Cerebellar cortex (tissue), 1 donor: ENCODE measurements at regions not wholly inside any gene's neighbourhood (a gene's known extent, or its start where the extent isn't known, plus 50 kb on each side); places are given as distances from the start of the nearest gene placed in this dataset.

Experiments
- DNase-seq: peaks from one replicate; pipeline ENCODE4 v3.0.0-alpha.2; 2015; ENCODE audit warnings: low spot score

DNA sequence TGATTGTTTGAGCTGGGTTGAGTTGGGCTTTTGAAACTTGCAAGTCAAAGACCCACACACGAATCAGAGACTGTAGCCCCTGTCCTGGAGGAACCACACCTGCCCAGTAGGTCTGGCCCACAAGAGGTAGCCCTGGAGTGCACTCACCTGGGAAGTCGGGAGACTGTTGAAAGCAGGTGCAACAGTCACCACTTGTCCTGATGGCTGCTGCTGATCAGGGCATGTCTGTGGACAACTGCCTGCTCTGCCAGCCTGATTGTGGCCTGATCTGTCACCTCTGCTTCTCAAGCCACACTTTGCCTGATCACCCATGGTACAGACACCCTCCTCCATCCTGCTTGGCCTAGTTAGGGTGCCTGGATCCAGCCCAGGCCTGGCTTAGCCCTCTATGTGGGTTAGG is 105.0 kb upstream of the HAAO start:
- no peak for DNase-seq

DNA sequence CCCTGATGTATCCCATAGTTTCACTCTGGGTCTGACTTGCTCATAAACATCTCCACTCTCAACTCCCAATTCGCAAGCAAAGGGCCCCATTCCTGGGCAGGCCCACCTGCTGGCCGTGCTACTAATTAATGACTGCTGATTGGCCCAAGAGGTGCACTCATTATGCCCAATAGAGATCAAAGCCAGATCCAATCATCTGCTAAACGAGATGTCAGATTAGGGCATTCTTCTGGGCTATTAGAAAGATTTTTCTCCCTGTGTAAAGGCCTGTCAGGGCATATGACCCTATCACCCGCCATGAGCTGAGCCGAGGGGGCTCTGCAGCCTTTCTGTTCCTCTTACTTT is 103.4 kb upstream of the HAAO start:
- no peak for DNase-seq

DNA sequence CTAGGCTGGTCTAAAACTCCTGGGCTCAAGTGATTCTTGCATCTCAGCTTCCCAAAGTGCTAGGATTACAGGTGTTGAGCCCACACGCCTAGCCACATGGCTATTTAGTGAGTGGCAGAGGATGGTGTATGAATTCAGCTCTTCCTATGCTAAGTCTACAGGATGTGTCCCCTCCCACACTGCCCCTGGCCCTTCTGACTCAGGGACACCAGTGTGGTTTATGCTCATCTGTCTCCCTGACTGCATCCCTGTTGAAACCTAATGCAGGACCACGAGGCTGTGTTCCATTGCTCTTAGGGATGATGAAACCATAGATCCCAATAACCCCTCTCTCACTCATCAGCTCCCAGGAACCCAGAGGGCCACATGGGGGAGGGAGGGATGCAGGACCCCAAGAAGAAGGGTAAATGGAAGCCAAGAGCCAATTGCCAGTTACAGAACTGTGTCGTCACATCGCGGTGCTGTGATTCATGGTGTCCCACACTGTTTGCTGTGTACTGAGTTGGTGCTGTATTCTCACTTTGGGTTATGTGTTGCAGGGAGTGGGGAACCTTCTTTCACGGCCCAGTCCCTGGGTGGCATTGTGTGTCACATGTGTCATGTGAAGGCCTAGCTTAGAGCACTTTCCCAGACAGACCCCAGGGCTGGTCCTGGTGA is 102.9 kb upstream of the HAAO start:
- no peak for DNase-seq

DNA sequence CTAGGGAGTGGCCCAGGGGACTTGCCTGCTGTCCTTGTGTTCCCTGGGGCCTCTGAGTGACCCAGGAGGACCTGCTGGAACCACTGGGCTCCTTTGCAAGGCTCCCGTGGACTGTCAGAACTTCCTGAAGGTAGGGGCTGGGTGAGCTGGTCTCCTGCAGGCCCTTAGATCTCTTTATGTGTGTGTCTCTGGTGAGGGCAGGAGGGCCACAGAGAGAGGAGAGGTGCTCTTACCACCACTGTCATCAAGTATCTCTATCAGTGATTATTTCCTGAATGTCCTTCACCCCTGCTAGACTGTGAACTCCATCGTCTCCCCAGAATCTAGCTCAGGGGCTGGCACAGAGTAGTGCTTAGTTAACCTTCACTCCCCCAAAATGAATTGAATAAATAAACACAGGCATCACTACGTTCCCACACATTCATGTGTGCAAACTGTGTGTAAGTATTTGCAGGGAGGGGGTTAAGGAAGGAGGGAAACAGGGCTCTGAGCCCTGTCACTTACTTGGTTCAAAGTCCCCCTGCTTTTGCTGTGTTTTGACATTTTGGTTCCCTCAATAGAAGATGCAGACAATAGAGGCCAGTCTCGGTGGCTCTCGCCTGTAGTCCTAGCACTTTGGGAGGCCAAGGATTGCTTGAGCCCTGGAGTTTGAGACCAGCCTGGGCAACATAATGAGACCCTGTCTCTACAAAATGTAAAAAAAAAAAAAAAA is 100.8 kb upstream of the HAAO start:
- no peak for DNase-seq

DNA sequence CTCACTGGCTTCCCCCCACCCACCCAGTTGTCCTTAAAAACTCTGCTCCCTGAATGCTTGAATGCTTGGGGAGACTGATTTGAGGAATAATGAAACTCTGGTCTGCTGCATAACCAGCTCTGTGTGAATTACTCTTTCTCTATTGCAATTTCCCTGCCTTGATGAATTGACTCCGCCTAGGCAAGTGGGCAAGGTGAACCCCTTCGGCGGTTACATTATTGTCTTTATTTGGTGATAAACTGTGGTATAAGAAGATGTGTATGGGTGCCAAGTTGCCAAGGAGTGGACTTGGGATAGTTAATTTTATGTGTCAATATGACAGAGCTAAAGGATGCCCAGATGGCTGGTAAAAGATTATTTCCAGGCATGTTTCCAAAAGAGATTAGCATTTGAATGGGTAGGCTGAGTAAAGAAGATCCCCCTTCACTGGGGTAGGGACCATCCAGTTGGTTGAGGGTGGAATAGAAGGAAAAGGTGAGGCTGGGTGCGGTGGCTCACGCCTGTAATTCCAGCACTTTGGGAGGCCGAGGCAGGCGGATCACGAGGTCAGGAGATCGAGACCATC is 98.5 kb upstream of the HAAO start:
- DNase-seq = no peak

DNA sequence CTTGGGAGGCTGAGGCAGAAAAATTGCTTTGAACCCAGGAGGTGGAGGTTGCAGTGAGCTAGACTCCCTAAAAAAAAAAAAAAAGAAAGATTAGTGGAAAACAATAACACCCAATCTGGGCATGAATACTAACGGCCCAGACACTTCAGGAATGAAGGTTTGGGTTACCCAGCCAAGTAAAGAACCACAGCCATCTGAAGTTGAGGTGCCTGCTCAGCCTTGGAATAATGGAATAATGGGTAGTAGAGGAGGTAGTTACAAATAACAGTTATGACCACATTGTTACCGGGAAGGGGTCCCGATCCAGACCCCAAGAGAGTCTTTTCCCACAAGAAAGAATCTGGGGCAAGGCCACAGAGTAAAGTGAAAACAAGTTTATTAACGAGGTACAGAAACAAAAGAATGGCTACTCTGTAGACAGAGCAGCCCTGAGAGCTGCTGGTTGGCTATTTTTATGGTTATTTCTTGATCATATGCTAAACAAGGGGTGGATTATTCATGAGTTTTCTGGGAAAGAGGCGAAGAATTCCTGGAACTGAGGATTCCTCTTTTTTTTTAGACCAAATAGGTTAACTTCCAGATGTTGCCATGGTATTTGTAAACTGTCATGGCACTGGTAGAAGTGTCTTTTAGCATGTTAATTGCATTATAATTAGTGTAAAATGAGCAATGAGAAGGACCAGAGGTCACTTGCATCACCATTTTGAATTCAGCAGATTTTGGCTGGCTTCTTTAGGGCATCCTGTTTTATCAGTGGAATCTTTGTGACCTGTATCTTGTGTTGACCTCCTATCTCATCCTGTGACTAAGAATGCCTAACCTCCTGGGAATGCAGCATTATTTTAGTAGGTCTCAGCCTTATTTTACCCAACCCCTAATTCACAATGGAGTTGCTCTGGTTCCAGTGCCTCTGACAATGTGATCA is 96.2 kb upstream of the HAAO start:
- no peak for DNase-seq

DNA sequence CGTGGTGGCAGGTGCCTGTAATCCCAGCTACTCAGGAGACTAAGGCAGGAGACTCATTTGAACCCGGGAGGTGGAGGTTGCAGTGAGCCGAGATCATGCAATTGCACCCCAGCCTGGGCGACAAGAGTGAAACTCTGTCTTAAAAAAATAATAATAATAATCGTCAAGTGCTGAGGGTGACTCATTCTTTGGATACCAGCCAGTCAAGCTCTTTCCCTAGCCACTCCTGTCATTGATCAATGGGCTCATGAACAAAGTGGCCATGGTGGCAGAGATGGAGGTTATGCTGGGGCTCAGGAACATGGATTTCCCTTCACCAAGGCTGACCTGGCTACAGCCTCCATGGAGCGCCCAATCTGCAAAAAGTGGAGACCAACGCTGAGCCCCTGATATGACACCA is 94.5 kb upstream of the HAAO start:
- no peak for DNase-seq

DNA sequence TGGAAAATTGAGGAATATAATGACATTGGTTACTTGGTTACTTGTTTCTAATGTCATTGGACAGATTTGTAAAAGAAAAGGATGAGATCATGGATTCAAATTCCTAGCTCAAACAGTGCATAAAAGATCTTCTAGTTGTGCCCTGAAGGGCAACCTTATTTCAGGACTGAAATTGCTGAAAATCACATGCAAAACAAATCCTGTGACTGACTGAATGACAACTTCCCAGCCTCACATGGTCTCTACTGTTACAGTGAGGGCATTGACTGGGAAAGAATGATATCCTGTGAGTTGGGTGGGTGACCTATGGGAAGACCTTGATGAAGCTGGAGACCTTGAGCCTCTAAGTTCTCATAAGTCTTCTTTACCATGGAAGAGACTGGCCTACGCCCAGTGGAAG is 90.4 kb upstream of the HAAO start:
- no peak for DNase-seq

DNA sequence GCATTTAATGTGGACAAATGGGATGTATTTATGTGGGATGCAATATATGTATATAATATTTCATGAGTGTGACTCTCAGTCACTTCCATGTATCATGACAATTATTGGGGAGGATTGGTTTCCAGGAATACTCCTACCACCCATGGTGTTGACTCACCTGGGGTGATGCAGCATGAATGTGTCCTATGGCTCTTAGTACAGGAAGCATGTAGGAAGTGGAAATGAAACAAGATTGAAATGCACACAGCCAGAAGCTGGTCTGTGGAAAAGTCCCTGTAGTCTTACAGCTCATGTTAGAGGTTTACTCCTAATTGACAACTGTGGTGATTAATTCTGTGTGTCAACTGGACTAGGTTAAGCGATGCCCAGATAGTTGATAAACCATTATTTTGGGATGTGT is 89.3 kb upstream of the HAAO start:
- DNase-seq = no peak

DNA sequence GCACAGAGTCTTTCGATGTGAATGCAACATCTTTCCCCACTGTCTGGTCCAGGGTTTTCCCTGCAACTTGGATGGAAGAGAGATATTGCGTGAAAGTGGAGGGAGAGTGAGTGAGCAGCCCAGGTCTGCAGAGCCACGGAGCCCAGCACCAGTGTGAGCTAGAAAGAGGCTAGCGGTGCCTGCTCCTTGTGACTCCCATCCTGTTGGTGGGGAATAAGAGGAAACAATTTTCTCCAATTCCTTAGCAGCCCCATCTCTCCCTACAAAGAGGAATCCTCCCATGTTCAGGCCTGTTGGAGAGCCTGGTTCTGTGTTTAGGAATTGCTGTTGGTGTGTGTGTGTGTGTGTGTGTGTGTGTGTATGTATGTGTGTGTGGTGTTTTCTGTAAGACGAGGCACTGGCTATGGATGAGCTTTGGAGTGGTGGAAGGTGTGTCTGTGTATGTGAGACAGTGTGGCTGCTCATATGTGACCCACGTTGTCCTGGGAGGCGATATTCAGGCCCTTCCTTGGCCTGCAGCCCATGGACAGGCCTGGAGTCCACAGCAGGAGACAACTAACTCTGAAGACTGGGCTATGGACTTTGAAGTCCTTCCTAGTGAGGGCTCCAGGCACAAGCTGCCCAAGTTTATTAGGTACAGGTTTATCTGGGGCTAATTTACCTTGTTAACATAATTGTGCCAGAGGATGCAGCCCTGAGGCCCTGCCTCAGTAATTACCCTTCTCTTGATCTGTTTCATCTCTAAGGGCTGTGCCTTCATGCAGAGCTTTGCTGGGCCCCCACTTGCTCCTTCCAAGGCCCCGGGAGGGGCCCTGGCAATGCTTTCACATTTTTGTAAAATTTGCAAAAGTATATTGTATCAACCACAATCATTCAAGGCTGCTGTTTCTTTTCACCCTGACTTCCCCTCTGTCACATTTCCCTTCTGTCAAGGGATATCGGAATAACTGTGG is 88.6 kb upstream of the HAAO start:
- no peak for DNase-seq

DNA sequence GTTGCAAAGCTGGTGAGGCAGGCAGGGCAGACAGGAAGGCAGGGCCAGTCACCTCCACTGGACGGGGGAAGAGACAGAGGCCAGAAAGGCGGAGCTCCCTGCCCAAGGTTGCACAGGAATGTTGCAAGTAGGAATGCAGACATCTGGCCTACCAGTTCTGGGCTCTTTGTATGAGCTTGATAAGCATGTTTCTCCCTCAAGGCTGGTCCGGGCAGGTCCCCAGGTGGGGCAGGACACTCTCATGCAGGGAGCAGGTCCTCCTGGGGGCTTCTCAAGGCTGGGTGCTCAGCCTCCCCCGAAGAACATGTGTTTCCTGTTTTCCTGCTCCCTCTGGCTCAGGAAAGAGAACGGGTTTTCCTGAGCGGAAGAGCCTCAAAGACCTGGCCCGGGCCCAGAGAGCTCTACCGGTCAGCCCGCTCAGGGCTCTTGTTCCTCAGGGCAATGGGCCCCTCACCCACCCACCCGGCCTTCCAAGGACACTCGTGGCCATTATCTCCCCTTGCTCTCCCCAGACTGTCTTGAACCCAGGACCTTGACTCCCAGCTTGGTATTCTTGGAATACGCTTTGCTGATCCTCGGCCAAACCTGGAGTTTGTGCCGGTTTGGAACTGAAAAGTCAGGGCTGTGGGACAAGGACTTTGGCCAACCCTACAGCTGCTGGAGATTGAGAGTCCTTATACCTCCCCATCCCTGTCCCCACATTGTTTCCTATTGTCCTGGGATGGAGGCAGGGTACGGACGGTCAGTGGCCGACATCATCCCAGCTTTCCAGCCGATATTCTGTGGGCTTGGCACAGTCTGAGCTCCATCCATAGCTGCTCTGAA is 87.7 kb upstream of the HAAO start:
- DNase-seq = no peak

DNA sequence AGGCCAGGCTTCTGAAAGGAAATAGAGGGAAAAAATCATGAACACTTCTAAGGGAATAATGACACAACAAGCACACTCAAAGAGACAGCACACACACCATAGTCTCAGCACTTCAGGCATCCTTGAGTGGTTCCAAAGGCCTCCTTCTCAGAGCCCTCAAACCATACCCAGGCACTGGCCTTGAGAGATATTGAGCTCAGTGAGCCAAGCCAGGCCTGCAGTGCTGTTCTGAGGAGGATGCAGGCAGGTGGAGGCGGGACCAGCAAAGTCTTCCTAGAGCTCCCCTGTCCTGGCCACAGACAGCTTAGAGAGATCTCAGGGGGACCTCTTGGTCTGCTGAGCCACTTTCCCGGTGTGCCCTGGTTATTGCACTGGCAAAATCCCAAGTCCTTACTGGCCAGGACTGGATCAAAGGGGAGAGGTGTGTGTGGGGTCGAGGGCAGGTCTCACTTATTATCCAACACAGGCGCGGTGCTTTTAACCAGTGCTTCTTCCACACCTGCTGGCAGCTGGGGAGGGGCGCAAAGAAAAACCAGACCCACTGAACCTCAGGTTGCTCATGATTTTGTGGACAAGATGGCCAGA is 86.8 kb upstream of the HAAO start:
- DNase-seq = no peak

DNA sequence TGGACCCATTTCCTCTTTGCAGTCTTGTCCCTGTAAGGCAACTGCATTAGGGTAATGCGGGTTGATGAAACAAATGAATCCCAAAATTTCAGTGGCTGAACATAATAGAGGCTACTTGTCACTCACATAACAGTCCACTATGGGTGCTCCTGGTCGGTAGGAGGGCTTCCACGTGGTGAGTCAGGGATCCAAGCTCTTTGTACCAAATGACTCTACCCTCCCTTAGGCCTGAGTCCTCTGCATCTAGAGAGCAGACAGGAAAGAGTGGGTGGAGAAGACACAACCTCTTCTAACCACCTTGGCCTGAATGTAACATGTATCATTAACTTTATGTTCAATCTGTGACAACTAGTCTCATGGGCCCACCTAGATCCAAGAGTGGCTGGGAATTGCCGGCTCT is 86.2 kb upstream of the HAAO start:
- no peak for DNase-seq

DNA sequence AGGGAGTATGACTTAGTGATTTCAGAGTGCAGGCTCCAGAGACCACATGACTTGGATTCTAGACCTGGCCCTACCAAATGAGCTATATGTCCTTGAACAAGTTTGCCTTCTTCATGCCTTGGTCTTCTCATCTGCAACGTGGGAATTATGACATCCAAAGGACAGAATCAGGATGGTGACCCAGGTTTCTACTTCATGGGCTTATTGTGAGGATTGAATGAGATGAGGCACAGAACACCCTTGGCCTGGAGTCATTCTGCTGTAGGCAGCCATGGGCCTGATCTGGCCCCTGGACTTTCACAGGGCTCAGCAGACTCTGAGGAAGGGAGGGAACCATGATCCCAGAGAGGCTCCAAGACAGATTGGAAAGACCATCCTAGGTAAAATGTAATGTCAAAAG is 85.6 kb upstream of the HAAO start:
- DNase-seq = no peak

DNA sequence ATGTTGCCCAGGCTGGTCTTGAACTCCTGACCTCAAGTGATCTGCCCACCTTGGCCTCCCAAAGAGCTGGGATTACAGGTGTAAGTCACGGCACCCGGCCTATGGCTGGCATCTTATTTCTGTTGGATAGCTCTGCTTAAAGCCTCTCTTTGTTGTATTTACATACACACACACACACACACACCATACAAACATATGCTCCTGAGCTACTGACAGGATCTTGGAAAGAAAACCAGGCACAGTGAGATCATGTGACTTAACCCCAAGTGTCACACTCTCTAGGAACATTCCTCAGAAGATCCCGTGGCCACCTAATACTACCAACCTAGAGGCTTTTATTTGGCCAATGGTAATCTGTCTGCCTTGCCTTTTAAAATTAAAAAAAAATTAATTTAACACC is 85.1 kb upstream of the HAAO start:
- no peak for DNase-seq

DNA sequence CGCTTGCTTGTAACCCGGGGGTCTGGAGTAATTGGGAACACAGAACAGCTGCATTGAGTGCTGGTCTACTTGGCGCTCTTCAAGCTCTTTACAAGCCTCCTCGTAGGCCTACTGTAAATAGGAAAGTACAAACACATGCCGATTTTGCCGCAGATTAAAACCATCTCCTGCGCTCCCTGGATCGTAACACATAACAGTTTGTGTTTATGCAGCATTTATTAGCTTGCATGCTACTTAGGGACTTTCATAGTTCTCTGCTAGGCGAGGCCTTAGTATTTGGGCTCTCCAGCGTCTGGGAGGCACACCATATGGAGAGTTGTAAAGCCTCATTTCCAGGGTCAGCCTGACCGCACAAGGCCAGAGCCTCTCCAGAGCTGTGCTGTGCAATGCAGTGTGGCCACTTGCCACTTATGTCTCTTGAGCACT is 84.0 kb upstream of the HAAO start:
- DNase-seq = no peak

DNA sequence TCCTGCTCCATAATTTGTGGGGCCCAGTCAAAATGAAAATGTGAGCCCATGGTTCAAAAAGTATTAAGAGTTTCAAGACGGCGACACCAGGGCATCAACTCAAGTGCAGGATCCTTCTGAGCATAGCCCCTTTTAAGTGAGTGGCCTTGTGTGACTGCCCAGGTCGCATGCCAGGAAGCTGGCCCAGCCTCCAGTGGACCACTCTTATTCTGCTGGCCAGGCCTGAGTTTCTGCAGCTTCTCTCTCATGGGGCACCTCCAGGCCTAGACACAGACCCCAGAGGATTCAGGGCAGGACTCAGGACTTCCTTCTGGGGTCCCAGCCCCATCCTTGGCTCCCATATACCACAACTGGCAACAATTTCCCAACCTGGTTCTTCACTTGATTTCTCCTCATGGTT is 83.5 kb upstream of the HAAO start:
- DNase-seq = no peak

DNA sequence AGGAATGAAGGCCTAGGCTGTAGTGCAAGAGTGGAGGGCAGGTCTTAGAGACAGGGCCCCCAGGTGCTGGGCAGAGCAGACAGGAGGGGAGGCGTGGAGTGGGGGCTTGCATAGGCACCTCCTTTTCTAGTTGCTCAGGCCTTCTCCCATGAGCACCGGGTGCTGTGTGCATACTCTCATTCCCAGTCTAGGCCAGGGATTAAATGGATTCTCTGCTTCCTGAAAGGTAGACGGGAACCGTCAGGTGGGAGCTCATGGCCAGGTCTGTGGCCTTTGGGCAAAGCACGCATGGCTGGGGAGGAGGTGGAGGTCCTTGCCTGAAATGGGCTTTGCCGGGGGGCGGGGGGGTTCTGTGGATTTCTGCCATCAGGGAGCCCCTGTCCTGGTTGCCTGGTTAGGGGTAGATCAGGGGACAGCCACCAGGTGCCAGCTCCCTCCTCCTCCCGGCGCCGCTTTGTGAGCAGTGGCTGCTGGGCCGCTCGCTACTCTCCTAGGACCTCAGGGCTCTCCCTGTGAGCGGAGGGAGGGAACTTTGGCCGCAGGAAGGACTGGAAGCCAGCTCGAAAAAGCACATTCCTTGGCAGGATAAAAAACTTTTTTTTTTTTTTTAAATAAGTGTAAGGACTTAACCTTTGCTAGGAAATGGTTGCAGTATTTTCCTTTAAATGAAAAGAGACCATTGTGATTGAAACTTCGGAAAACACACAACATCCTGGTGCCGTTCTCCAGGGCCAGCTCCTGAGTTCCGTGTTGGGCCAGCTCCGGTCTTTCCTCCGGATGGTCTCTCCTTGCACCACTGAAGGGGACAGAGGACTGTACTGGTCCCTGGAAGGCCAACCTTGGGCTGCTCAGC is 82.8 kb upstream of the HAAO start:
- DNase-seq = no peak

DNA sequence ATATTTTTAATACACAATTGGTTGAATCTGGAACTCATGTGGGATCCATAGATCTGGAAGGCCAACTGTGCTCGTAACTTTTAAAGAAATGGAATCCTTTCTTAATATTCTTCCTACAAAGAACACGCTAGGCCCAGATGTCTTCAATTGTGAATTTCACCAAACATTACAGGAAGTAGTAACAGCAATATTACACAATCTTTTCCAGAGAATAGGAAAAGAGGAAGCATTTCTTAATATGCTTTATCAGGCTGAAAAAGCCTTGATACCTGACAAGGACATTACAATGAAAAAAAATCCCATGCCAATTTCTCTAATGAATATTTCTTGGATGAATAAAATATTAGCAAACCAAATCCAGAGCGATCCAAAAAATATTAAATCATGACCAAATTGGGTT is 80.3 kb upstream of the HAAO start:
- no peak for DNase-seq
